VCaP (cell line): ENCODE measurements at regions not wholly inside any gene's neighbourhood (a gene's known extent, or its start where the extent isn't known, plus 50 kb on each side); places are given as distances from the start of the nearest gene placed in this dataset.

ENCODE experiments used
- H3K27ac ChIP-seq: fragments of 450-650 bp; 2 replicates; pipeline ENCODE4 v1.5.1; 2017
- CTCF ChIP-seq: fragments of 450-650 bp; conservative IDR thresholded peaks from 2 replicates; pipeline ENCODE4 v1.5.1; 2017; ENCODE audit warnings: mild to moderate bottlenecking, moderate library complexity

GRCh38 chr9:74218385-74219063, 278.6 kb upstream of the RORB start:
- no peak overlapping the region for H3K27ac ChIP-seq
- no peak for TF ChIP-seq CTCF

- no peak overlapping the region for H3K27ac ChIP-seq
- no peak for TF ChIP-seq CTCF
Measured at GRCh38 chr9:74220327-74220726, 276.8 kb upstream of the RORB start.

- H3K27ac ChIP-seq, result no peak overlapping the region
- no peak for TF ChIP-seq CTCF
Measured at GRCh38 chr9:74236857-74237256, 260.3 kb upstream of the RORB start.

- no peak overlapping the region for H3K27ac ChIP-seq
- TF ChIP-seq CTCF, result no peak
Measured at GRCh38 chr9:74245866-74246497, 251.2 kb upstream of the RORB start.

- no peak overlapping the region for H3K27ac ChIP-seq
Measured at GRCh38 chr9:74255489-74255984, 241.6 kb upstream of the RORB start.

GRCh38 chr9:74275872-74276508, 221.1 kb upstream of the RORB start:
- TF ChIP-seq CTCF, result no peak
- no peak overlapping the region for H3K27ac ChIP-seq

More at GRCh38 chr9:74255489-74255984, 241.6 kb upstream of the RORB start:
- no peak for TF ChIP-seq CTCF

GRCh38 chr9:74277532-74277931, 219.6 kb upstream of the RORB start:
- TF ChIP-seq CTCF, result no peak
- H3K27ac ChIP-seq, result no peak overlapping the region
